Peyer's patch (tissue), 4 donors: ENCODE measurements at regions not wholly inside any gene's neighbourhood (a gene's known extent, or its start where the extent isn't known, plus 50 kb on each side); places are given as distances from the start of the nearest gene placed in this dataset.

Experiments
- DNase-seq, 3 donors: peaks; one replicate each; pipeline ENCODE4 v3.0.0-alpha.2; 2017 to 2019
- H3K27ac ChIP-seq, 4 donors: fragments of 200-600 bp; sonication (generic); one replicate each; pipeline ENCODE4 v1.5.1; 2016 to 2019
- H3K27me3 ChIP-seq, 2 donors: fragments of 200-600 bp; sonication (generic); one replicate each; pipeline ENCODE4 v1.5.1; 2019
- H3K36me3 ChIP-seq, 3 donors: fragments of 200-600 bp; sonication (generic); one replicate each; pipeline ENCODE4 v1.5.1; 2016 to 2019
- H3K4me1 ChIP-seq, 4 donors: fragments of 200-600 bp; sonication (generic); one replicate each; pipeline ENCODE4 v1.5.1; 2016 to 2019
- H3K4me3 ChIP-seq, 4 donors: fragments of 200-600 bp; sonication (generic); 1 replicate in 3 of 4; 2 replicates in 1 of 4; pipeline ENCODE4 v1.5.1; 2016 to 2019; ENCODE audit warnings: mild to moderate bottlenecking in 1 of 4
- H3K9me3 ChIP-seq, 4 donors: fragments of 200-600 bp; sonication (generic); one replicate each; pipeline ENCODE4 v1.5.1; 2016 to 2019; ENCODE audit warnings: mild to moderate bottlenecking in 1 of 4
- CTCF ChIP-seq, 6 experiments: fragments of 450-650 bp in 4 of 6; fragments of 200-600 bp in 2 of 6; sonication (generic) in 1 of 6; IDR thresholded peaks; one replicate each; pipeline ENCODE4 v1.5.1; 2017 to 2019; ENCODE audit warnings: antibody characterized with exemption in 6 of 6, mild to moderate bottlenecking in 3 of 6, moderate library complexity in 1 of 6
- POLR2A ChIP-seq, 2 donors: fragments of 450-650 bp; IDR thresholded peaks; one replicate each; pipeline ENCODE4 v1.5.1; 2017; ENCODE audit warnings: antibody characterized with exemption in 2 of 2, mild to moderate bottlenecking in 2 of 2, moderate library complexity in 2 of 2

- no peak overlapping the region for H3K4me3 ChIP-seq
- TF ChIP-seq CTCF (IDR thresholded peaks at IDR 0.05) (no peak), POLR2A (IDR thresholded peaks at IDR 0.05) (no peak)
- no peaks in the 10 kb centered on the region for H3K27me3 ChIP-seq
- DNase-seq: no peak
- peaks cover 0 to 7% (median 0%) of the 10 kb centered on the region in 4 donors for H3K4me1 ChIP-seq
- no peak overlapping the region for H3K27ac ChIP-seq
- no peaks in the 10 kb centered on the region for H3K36me3 ChIP-seq
- no peaks in the 10 kb centered on the region for H3K9me3 ChIP-seq
Observed at GRCh38 chr10:78955206-78955605, 113.6 kb upstream of the ZMIZ1 start.

- Histone ChIP-seq H3K27me3 (no peaks in the 10 kb centered on the region), H3K9me3 (no peaks in the 10 kb centered on the region), H3K27ac (no peak overlapping the region), H3K36me3 (no peaks in the 10 kb centered on the region), H3K4me3 (no peak overlapping the region), H3K4me1 (peaks cover 0 to 11% (median 0%) of the 10 kb centered on the region in 4 donors)
- TF ChIP-seq CTCF (IDR thresholded peaks at IDR 0.05) (no peak), POLR2A (IDR thresholded peaks at IDR 0.05) (no peak)
- no peak for DNase-seq
Observed at GRCh38 chr10:78956391-78956790, 112.4 kb upstream of the ZMIZ1 start.

GRCh38 chr10:78957471-78958039 is 111.2 kb upstream of the ZMIZ1 start:
- no peak overlapping the region for H3K27ac ChIP-seq
- no peaks in the 10 kb centered on the region for H3K9me3 ChIP-seq
- no peak for DNase-seq
- peaks cover 0 to 11% (median 0%) of the 10 kb centered on the region in 4 donors for H3K4me1 ChIP-seq
- H3K27me3 ChIP-seq: no peaks in the 10 kb centered on the region
- H3K4me3 ChIP-seq: no peak overlapping the region
- no peaks in the 10 kb centered on the region for H3K36me3 ChIP-seq
- TF ChIP-seq POLR2A (IDR thresholded peaks at IDR 0.05) (no peak), CTCF (IDR thresholded peaks at IDR 0.05) (no peak)

- Histone ChIP-seq H3K27ac (no peak overlapping the region), H3K27me3 (no peaks in the 10 kb centered on the region), H3K4me3 (no peak overlapping the region), H3K36me3 (no peaks in the 10 kb centered on the region), H3K9me3 (no peaks in the 10 kb centered on the region), H3K4me1 (peaks cover 0 to 4% (median 0%) of the 10 kb centered on the region in 4 donors)
- no peak for DNase-seq
- TF ChIP-seq CTCF (IDR thresholded peaks at IDR 0.05) (no peak), POLR2A (IDR thresholded peaks at IDR 0.05) (no peak)
Observed at GRCh38 chr10:78959217-78959923, 109.4 kb upstream of the ZMIZ1 start.

- H3K4me1 ChIP-seq: peaks cover 0 to 6% (median 0%) of the 10 kb centered on the region in 4 donors
- no peak overlapping the region for H3K4me3 ChIP-seq
- H3K9me3 ChIP-seq: no peaks in the 10 kb centered on the region
- no peaks in the 10 kb centered on the region for H3K27me3 ChIP-seq
- no peaks in the 10 kb centered on the region for H3K36me3 ChIP-seq
- TF ChIP-seq CTCF (IDR thresholded peaks at IDR 0.05) (no peak), POLR2A (IDR thresholded peaks at IDR 0.05) (no peak)
- DNase-seq: no peak
- H3K27ac ChIP-seq: peak overlapping the region in 1 of 4 donors; percentile 26
Observed at GRCh38 chr10:78959924-78960285, 108.9 kb upstream of the ZMIZ1 start.
